ENCODE measurements at regions not wholly inside any gene's neighbourhood (a gene's known extent, or its start where the extent isn't known, plus 50 kb on each side); places are given as distances from the start of the nearest gene placed in this dataset.

GRCh38 chr5:119789406-119790117 lies 160.2 kb downstream of the FAM170A start:
- DNase-seq (ENCODE audit: low spot score), result no peak

GRCh38 chr5:119792161-119792799 lies 162.9 kb downstream of the FAM170A start:
- no peak for DNase-seq (ENCODE audit: low spot score)

GRCh38 chr5:119795768-119796167 lies 166.4 kb downstream of the FAM170A start:
- no peak for DNase-seq (ENCODE audit: low spot score)

- no peak for DNase-seq (ENCODE audit: low spot score)
Observed at GRCh38 chr5:119801570-119801969, 172.2 kb downstream of the FAM170A start.

GRCh38 chr5:119808024-119808423 lies 178.7 kb downstream of the FAM170A start:
- no peak for DNase-seq (ENCODE audit: low spot score)

GRCh38 chr5:119808474-119808873 lies 179.1 kb downstream of the FAM170A start:
- no peak for DNase-seq (ENCODE audit: low spot score)

- no peak for DNase-seq (ENCODE audit: low spot score)
Observed at GRCh38 chr5:119810217-119810616, 180.9 kb downstream of the FAM170A start.

- no peak for DNase-seq (ENCODE audit: low spot score)
Observed at GRCh38 chr5:119811458-119811857, 182.1 kb downstream of the FAM170A start.

GRCh38 chr5:119814655-119815054 lies 185.3 kb downstream of the FAM170A start:
- no peak for DNase-seq (ENCODE audit: low spot score)

GRCh38 chr5:119816055-119816454 lies 186.7 kb downstream of the FAM170A start:
- no peak for DNase-seq (ENCODE audit: low spot score)

GRCh38 chr5:119820016-119820415 lies 190.7 kb downstream of the FAM170A start:
- no peak for DNase-seq (ENCODE audit: low spot score)

GRCh38 chr5:119820608-119821007 lies 191.2 kb downstream of the FAM170A start:
- DNase-seq (ENCODE audit: low spot score), result no peak

GRCh38 chr5:119828541-119828940 lies 199.2 kb downstream of the FAM170A start:
- no peak for DNase-seq (ENCODE audit: low spot score)

- no peak for DNase-seq (ENCODE audit: low spot score)
Observed at GRCh38 chr5:119829341-119829740, 200.0 kb downstream of the FAM170A start.

GRCh38 chr5:119833176-119833575 lies 203.8 kb downstream of the FAM170A start:
- DNase-seq (ENCODE audit: low spot score), result no peak

- no peak for DNase-seq (ENCODE audit: low spot score)
Observed at GRCh38 chr5:119840175-119840574, 210.8 kb downstream of the FAM170A start.

- no peak for DNase-seq (ENCODE audit: low spot score)
Observed at GRCh38 chr5:119852140-119852539, 222.8 kb downstream of the FAM170A start.

- DNase-seq (ENCODE audit: low spot score), result no peak
Observed at GRCh38 chr5:119860463-119860862, 231.1 kb downstream of the FAM170A start.

- DNase-seq (ENCODE audit: low spot score), result no peak
Observed at GRCh38 chr5:119862619-119863018, 233.3 kb downstream of the FAM170A start.

- DNase-seq (ENCODE audit: low spot score), result no peak
Observed at GRCh38 chr5:119864286-119864685, 234.9 kb downstream of the FAM170A start.

GRCh38 chr5:119873611-119874010 lies 244.3 kb downstream of the FAM170A start:
- DNase-seq (ENCODE audit: low spot score), result no peak

GRCh38 chr5:119876522-119876921 lies 247.2 kb downstream of the FAM170A start:
- no peak for DNase-seq (ENCODE audit: low spot score)

GRCh38 chr5:119878712-119879111 lies 249.4 kb downstream of the FAM170A start:
- no peak for DNase-seq (ENCODE audit: low spot score)

- no peak for DNase-seq (ENCODE audit: low spot score)
Observed at GRCh38 chr5:119879446-119879845, 250.1 kb downstream of the FAM170A start.
